GM12891 (cell line): ENCODE measurements at regions not wholly inside any gene's neighbourhood (a gene's known extent, or its start where the extent isn't known, plus 50 kb on each side); places are given as distances from the start of the nearest gene placed in this dataset.

Source experiments
- POLR2A ChIP-seq: IDR thresholded peaks from 2 replicates; pipeline ENCODE4 v1.6.1; 2011; ENCODE audit warnings: low read depth, low read length, control low read depth
- POLR2AphosphoS5 ChIP-seq: IDR thresholded peaks from 2 replicates; pipeline ENCODE4 v1.6.1; 2011; ENCODE audit warnings: low read depth, low read length, control low read depth
- POU2F2 ChIP-seq: IDR thresholded peaks from 2 replicates; pipeline ENCODE4 v1.6.1; 2011; ENCODE audit warnings: low read depth, mild to moderate bottlenecking, control low read depth, low read length, moderate library complexity
- SPI1 ChIP-seq: IDR thresholded peaks from 2 replicates; pipeline ENCODE4 v1.6.1; 2011; ENCODE audit warnings: low read depth, low read length, control low read depth
- TAF1 ChIP-seq: IDR thresholded peaks from 2 replicates; pipeline ENCODE4 v1.6.1; 2011; ENCODE audit warnings: low read depth, low read length, control low read depth

DNA sequence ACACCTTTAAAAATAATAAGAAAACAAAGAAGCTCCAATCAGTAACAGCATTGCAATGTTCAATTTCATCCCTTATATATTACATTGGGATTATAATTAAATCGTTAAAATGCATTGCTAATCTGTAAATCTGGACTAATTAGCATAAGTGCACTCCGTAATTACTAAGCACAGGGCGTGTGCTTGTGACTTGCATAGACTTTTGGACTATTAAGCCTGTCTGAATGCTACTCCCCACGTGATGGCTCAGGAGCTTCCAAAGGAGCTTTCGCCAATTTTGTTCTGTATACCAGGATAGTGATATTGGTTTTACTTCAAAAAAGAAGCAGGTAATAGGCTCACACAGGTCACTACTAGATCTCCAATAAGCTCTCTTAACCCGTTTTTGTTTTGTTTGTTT, 497.1 kb downstream of the SMARCA1 start:
- TF ChIP-seq POLR2A (no peak), POU2F2 (no peak), POLR2AphosphoS5 (no peak), SPI1 (no peak), TAF1 (no peak)
